ENCODE measurements at regions not wholly inside any gene's neighbourhood (a gene's known extent, or its start where the extent isn't known, plus 50 kb on each side); places are given as distances from the start of the nearest gene placed in this dataset.

DNA sequence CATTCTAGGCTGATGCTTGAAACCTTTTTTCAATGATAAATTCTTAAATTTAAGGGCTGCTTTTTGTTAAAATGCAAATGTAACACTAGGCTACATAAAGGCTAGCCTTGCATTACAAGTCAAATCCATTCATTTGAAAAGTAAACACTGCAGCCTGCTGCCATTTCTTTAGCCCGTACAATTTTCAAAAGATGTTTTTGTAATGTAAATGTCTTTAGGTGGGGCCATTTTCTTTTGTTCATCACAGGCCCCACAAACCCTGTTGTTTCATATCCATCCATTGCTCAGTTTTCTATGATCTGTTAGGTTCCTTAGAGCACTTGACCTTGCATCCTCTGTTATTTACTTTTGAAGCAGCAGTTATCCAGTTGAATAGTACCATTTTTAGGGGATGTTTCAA, 296.2 kb upstream of the AMOT start:
- Histone ChIP-seq H3K4me1 (ENCODE audit: control insufficient read depth, insufficient read depth, low read length) (peaks cover 6% of the 10 kb centered on the region), H3K36me3 (ENCODE audit: control insufficient read depth, insufficient read depth, low read length) (no peaks in the 10 kb centered on the region), H3K9ac (ENCODE audit: low read depth, low read length) (no peak overlapping the region), H3K27me3 (ENCODE audit: control insufficient read depth, insufficient read depth, low read length) (no peaks in the 10 kb centered on the region), H3K9me3 (ENCODE audit: control insufficient read depth, insufficient read depth, low read length) (peaks cover 5% of the 10 kb centered on the region), H3K4me3 (ENCODE audit: low read depth, low read length) (no peak overlapping the region)

- no peaks in the 10 kb centered on the region for H3K27me3 ChIP-seq (ENCODE audit: control insufficient read depth, insufficient read depth, low read length)
- H3K4me1 ChIP-seq (ENCODE audit: control insufficient read depth, insufficient read depth, low read length), result peaks cover 12% of the 10 kb centered on the region
- no peaks in the 10 kb centered on the region for H3K9me3 ChIP-seq (ENCODE audit: control insufficient read depth, insufficient read depth, low read length)
- no peak overlapping the region for H3K4me3 ChIP-seq (ENCODE audit: low read depth, low read length)
- H3K9ac ChIP-seq (ENCODE audit: low read depth, low read length), result no peak overlapping the region
- H3K36me3 ChIP-seq (ENCODE audit: control insufficient read depth, insufficient read depth, low read length), result no peaks in the 10 kb centered on the region
These were observed 292.7 kb upstream of the AMOT start for GRCh38 chrX:113133316-113133715.

DNA sequence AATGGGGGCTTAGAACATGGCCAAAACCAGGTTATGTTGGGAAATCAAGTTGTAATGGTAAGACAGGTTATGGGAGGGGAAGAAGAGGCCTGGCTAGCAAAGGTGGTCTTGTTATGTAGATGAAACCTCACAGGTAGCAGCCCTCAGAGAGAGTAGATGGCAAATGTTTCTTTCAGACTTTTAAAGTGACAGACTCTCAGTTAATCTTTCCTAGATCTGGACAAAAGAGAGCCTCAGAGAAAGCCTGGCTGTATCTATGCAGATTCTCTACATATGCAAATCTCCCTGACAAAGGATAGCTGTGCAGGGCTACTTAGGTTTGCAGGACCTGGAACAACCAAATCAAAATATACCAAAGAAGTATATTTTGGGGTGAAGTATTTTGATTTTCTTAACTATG, 284.1 kb upstream of the AMOT start:
- H3K27me3 ChIP-seq (ENCODE audit: control insufficient read depth, insufficient read depth, low read length), result no peaks in the 10 kb centered on the region
- no peaks in the 10 kb centered on the region for H3K36me3 ChIP-seq (ENCODE audit: control insufficient read depth, insufficient read depth, low read length)
- no peaks in the 10 kb centered on the region for H3K9me3 ChIP-seq (ENCODE audit: control insufficient read depth, insufficient read depth, low read length)
- no peak overlapping the region for H3K4me3 ChIP-seq (ENCODE audit: low read depth, low read length)
- H3K9ac ChIP-seq (ENCODE audit: low read depth, low read length), result no peak overlapping the region
- H3K4me1 ChIP-seq (ENCODE audit: control insufficient read depth, insufficient read depth, low read length), result peaks cover 16% of the 10 kb centered on the region

GRCh38 chrX:113075521-113075920, 234.9 kb upstream of the AMOT start:
- H3K4me3 ChIP-seq (ENCODE audit: low read depth, low read length), result no peak overlapping the region
- H3K4me1 ChIP-seq (ENCODE audit: control insufficient read depth, insufficient read depth, low read length), result peaks cover 8% of the 10 kb centered on the region
- no peak overlapping the region for H3K9ac ChIP-seq (ENCODE audit: low read depth, low read length)
- no peaks in the 10 kb centered on the region for H3K27me3 ChIP-seq (ENCODE audit: control insufficient read depth, insufficient read depth, low read length)
- H3K9me3 ChIP-seq (ENCODE audit: control insufficient read depth, insufficient read depth, low read length), result no peaks in the 10 kb centered on the region
- H3K36me3 ChIP-seq (ENCODE audit: control insufficient read depth, insufficient read depth, low read length), result no peaks in the 10 kb centered on the region

- no peak overlapping the region for H3K4me3 ChIP-seq (ENCODE audit: low read depth, low read length)
- H3K9me3 ChIP-seq (ENCODE audit: control insufficient read depth, insufficient read depth, low read length), result no peaks in the 10 kb centered on the region
- no peaks in the 10 kb centered on the region for H3K27me3 ChIP-seq (ENCODE audit: control insufficient read depth, insufficient read depth, low read length)
- H3K4me1 ChIP-seq (ENCODE audit: control insufficient read depth, insufficient read depth, low read length), result no peaks in the 10 kb centered on the region
- no peaks in the 10 kb centered on the region for H3K36me3 ChIP-seq (ENCODE audit: control insufficient read depth, insufficient read depth, low read length)
- H3K9ac ChIP-seq (ENCODE audit: low read depth, low read length), result no peak overlapping the region
These were observed 219.1 kb upstream of the AMOT start for GRCh38 chrX:113059714-113060113.

- no peak overlapping the region for H3K4me3 ChIP-seq (ENCODE audit: low read depth, low read length)
- no peaks in the 10 kb centered on the region for H3K9me3 ChIP-seq (ENCODE audit: control insufficient read depth, insufficient read depth, low read length)
- no peaks in the 10 kb centered on the region for H3K27me3 ChIP-seq (ENCODE audit: control insufficient read depth, insufficient read depth, low read length)
- H3K9ac ChIP-seq (ENCODE audit: low read depth, low read length), result no peak overlapping the region
- H3K4me1 ChIP-seq (ENCODE audit: control insufficient read depth, insufficient read depth, low read length), result no peaks in the 10 kb centered on the region
- H3K36me3 ChIP-seq (ENCODE audit: control insufficient read depth, insufficient read depth, low read length), result no peaks in the 10 kb centered on the region
These were observed 218.0 kb upstream of the AMOT start for GRCh38 chrX:113058634-113059033.

DNA sequence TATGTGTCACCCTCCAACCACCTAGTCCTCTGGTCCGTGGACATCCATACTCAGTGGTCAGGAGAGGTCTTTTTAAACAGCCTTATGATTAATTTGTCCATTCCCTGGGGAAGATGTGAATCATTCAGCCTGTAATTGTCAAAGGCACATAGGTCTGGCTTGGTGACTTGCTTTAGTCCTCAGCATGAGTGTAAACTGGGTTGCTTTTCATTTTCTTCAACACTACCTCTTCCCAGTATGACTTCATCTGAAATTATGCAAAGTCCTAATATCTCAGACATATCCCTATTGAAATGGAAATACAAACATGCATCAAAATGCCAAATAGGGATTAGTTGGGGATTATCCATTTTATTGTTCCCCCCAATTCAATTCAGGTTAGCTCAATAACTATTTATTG, 208.3 kb upstream of the AMOT start:
- Histone ChIP-seq H3K9me3 (ENCODE audit: control insufficient read depth, insufficient read depth, low read length) (no peaks in the 10 kb centered on the region), H3K36me3 (ENCODE audit: control insufficient read depth, insufficient read depth, low read length) (no peaks in the 10 kb centered on the region), H3K27me3 (ENCODE audit: control insufficient read depth, insufficient read depth, low read length) (no peaks in the 10 kb centered on the region), H3K9ac (ENCODE audit: low read depth, low read length) (no peak overlapping the region), H3K4me1 (ENCODE audit: control insufficient read depth, insufficient read depth, low read length) (no peaks in the 10 kb centered on the region), H3K4me3 (ENCODE audit: low read depth, low read length) (no peak overlapping the region)

- Histone ChIP-seq H3K9me3 (ENCODE audit: control insufficient read depth, insufficient read depth, low read length) (no peaks in the 10 kb centered on the region), H3K4me1 (ENCODE audit: control insufficient read depth, insufficient read depth, low read length) (no peaks in the 10 kb centered on the region), H3K4me3 (ENCODE audit: low read depth, low read length) (no peak overlapping the region), H3K36me3 (ENCODE audit: control insufficient read depth, insufficient read depth, low read length) (no peaks in the 10 kb centered on the region), H3K27me3 (ENCODE audit: control insufficient read depth, insufficient read depth, low read length) (no peaks in the 10 kb centered on the region), H3K9ac (ENCODE audit: low read depth, low read length) (no peak overlapping the region)
These were observed 207.8 kb upstream of the AMOT start for GRCh38 chrX:113048480-113048879.

- no peaks in the 10 kb centered on the region for H3K9me3 ChIP-seq (ENCODE audit: control insufficient read depth, insufficient read depth, low read length)
- H3K9ac ChIP-seq (ENCODE audit: low read depth, low read length), result no peak overlapping the region
- no peaks in the 10 kb centered on the region for H3K27me3 ChIP-seq (ENCODE audit: control insufficient read depth, insufficient read depth, low read length)
- no peaks in the 10 kb centered on the region for H3K36me3 ChIP-seq (ENCODE audit: control insufficient read depth, insufficient read depth, low read length)
- H3K4me1 ChIP-seq (ENCODE audit: control insufficient read depth, insufficient read depth, low read length), result no peaks in the 10 kb centered on the region
- no peak overlapping the region for H3K4me3 ChIP-seq (ENCODE audit: low read depth, low read length)
These were observed 193.5 kb upstream of the AMOT start for GRCh38 chrX:113033966-113034680.

GRCh38 chrX:113019958-113020357, 179.3 kb upstream of the AMOT start:
- H3K36me3 ChIP-seq (ENCODE audit: control insufficient read depth, insufficient read depth, low read length), result no peaks in the 10 kb centered on the region
- no peaks in the 10 kb centered on the region for H3K27me3 ChIP-seq (ENCODE audit: control insufficient read depth, insufficient read depth, low read length)
- H3K9me3 ChIP-seq (ENCODE audit: control insufficient read depth, insufficient read depth, low read length), result no peaks in the 10 kb centered on the region
- no peak overlapping the region for H3K9ac ChIP-seq (ENCODE audit: low read depth, low read length)
- H3K4me1 ChIP-seq (ENCODE audit: control insufficient read depth, insufficient read depth, low read length), result no peaks in the 10 kb centered on the region
- no peak overlapping the region for H3K4me3 ChIP-seq (ENCODE audit: low read depth, low read length)

GRCh38 chrX:113009837-113010236, 169.2 kb upstream of the AMOT start:
- Histone ChIP-seq H3K4me3 (ENCODE audit: low read depth, low read length) (no peak overlapping the region), H3K27me3 (ENCODE audit: control insufficient read depth, insufficient read depth, low read length) (no peaks in the 10 kb centered on the region), H3K36me3 (ENCODE audit: control insufficient read depth, insufficient read depth, low read length) (no peaks in the 10 kb centered on the region), H3K4me1 (ENCODE audit: control insufficient read depth, insufficient read depth, low read length) (no peaks in the 10 kb centered on the region), H3K9me3 (ENCODE audit: control insufficient read depth, insufficient read depth, low read length) (no peaks in the 10 kb centered on the region), H3K9ac (ENCODE audit: low read depth, low read length) (no peak overlapping the region)

DNA sequence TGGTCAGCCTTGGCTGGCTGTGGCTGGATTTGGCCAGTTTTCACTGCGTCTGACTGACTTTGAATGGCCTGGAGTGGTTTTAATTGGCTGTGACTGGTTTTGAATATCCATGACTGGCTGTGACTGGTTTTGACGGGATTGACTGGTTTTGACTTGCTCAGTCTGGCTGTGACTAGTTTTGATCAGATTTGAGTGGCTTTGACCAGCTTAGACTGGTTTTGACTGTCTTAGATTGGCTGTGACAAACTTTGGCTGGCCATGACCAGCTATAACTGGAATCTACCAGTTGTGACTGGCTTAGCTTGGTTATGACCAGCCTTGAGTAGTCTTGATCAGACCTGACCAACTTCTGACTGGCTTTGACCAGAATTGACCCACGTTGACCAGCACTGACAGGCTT, 168.4 kb upstream of the AMOT start:
- H3K9ac ChIP-seq (ENCODE audit: low read depth, low read length), result no peak overlapping the region
- H3K36me3 ChIP-seq (ENCODE audit: control insufficient read depth, insufficient read depth, low read length), result no peaks in the 10 kb centered on the region
- H3K9me3 ChIP-seq (ENCODE audit: control insufficient read depth, insufficient read depth, low read length), result no peaks in the 10 kb centered on the region
- no peak overlapping the region for H3K4me3 ChIP-seq (ENCODE audit: low read depth, low read length)
- H3K27me3 ChIP-seq (ENCODE audit: control insufficient read depth, insufficient read depth, low read length), result no peaks in the 10 kb centered on the region
- H3K4me1 ChIP-seq (ENCODE audit: control insufficient read depth, insufficient read depth, low read length), result no peaks in the 10 kb centered on the region

Data from iPS-15b (cell line).